ENCODE measurements at regions not wholly inside any gene's neighbourhood (a gene's known extent, or its start where the extent isn't known, plus 50 kb on each side); places are given as distances from the start of the nearest gene placed in this dataset.

GRCh38 chr2:155930312-155930711, 402.2 kb downstream of the NR4A2 start:
- no peak for TF ChIP-seq CTCF (IDR thresholded peaks at IDR 0.05)
- no peak for TF ChIP-seq POLR2A (IDR thresholded peaks at IDR 0.05)

Measured in right lobe of liver (tissue), 4 donors.